Activated T-cell treated with anti-CD3 and anti-CD28 coated beads, Interleukin-2, amount 50 U/mL, for 72 hours (primary cell): ENCODE measurements at regions not wholly inside any gene's neighbourhood (a gene's known extent, or its start where the extent isn't known, plus 50 kb on each side); places are given as distances from the start of the nearest gene placed in this dataset.

Source experiments
- ATAC-seq, 2 donors: fragments of 150-1000 bp; cut with Tn5 transposase; replicated peaks in 1 of 2; 2 replicates each; pipeline ENCODE4 v1.10.0; 2021; ENCODE audit warnings: moderate library complexity in 2 of 2, mild to moderate bottlenecking in 1 of 2
- DNase-seq, 2 donors: peaks; one replicate each; pipeline ENCODE4 v3.0.0; 2021 to 2022; ENCODE audit warnings: mixed read lengths in 1 of 2
- H3K27ac Mint-ChIP-seq: one replicate; pipeline ENCODE4 v1.8.0; 2022; ENCODE audit warnings: mild to moderate bottlenecking, moderate library complexity, mixed read lengths
- H3K27me3 Mint-ChIP-seq: one replicate; pipeline ENCODE4 v1.8.0; 2022; ENCODE audit warnings: low read depth, mixed read lengths
- H3K36me3 Mint-ChIP-seq, 2 donors: one replicate each; pipeline ENCODE4 v1.8.0; 2022; ENCODE audit warnings: mixed read lengths in 2 of 2, mild to moderate bottlenecking in 1 of 2; ENCODE audit not compliant: insufficient read depth in 2 of 2
- H3K4me1 Mint-ChIP-seq: one replicate; pipeline ENCODE4 v1.8.0; 2022; ENCODE audit warnings: low read depth, mixed read lengths
- H3K4me3 Mint-ChIP-seq, 2 donors: one replicate each; pipeline ENCODE4 v1.8.0; 2022; ENCODE audit warnings: mild to moderate bottlenecking in 2 of 2, mixed read lengths in 2 of 2, moderate library complexity in 2 of 2
- H3K9me3 Mint-ChIP-seq, 2 donors: one replicate each; pipeline ENCODE4 v1.8.0; 2022; ENCODE audit warnings: mixed read lengths in 2 of 2

- no peak for DNase-seq
- H3K4me3 Mint-ChIP-seq, result no peak overlapping the region
- no peaks in the 10 kb centered on the region for H3K4me1 Mint-ChIP-seq
- no peaks in the 10 kb centered on the region for H3K27me3 Mint-ChIP-seq
- H3K27ac Mint-ChIP-seq, result no peak overlapping the region
- peaks cover 0 to 2% of the 10 kb centered on the region in 2 donors for H3K36me3 Mint-ChIP-seq
- no peak for ATAC-seq
- peaks cover 3 to 6% of the 10 kb centered on the region in 2 donors for H3K9me3 Mint-ChIP-seq
These were observed 290.5 kb upstream of the ZFP64 start for GRCh38 chr20:52482044-52482443.

DNA sequence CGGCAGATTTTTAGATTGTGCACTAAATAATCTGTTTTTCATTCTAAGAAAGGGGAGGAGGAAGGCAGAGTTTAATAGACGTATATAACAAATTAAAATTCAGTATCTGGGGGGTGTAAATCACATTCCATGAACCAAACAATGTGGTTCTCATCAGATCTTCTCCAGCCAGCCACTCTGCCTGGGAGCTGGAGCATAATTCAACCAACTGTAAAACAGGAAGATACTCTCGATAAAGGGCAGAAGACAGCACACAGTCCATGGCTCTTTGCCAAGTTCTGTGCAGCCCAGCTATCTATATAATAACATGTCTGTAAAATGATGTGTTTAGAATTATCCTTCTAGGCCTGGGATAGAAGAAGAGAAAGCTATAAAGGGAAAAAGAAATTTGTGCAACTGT is 289.9 kb upstream of the ZFP64 start:
- Mint-ChIP-seq H3K4me1 (no peaks in the 10 kb centered on the region), H3K9me3 (peaks cover 3 to 6% of the 10 kb centered on the region in 2 donors), H3K27me3 (no peaks in the 10 kb centered on the region), H3K4me3 (no peak overlapping the region), H3K36me3 (peaks cover 0 to 2% of the 10 kb centered on the region in 2 donors), H3K27ac (no peak overlapping the region)
- ATAC-seq, result no peak
- DNase-seq, result no peak

DNA sequence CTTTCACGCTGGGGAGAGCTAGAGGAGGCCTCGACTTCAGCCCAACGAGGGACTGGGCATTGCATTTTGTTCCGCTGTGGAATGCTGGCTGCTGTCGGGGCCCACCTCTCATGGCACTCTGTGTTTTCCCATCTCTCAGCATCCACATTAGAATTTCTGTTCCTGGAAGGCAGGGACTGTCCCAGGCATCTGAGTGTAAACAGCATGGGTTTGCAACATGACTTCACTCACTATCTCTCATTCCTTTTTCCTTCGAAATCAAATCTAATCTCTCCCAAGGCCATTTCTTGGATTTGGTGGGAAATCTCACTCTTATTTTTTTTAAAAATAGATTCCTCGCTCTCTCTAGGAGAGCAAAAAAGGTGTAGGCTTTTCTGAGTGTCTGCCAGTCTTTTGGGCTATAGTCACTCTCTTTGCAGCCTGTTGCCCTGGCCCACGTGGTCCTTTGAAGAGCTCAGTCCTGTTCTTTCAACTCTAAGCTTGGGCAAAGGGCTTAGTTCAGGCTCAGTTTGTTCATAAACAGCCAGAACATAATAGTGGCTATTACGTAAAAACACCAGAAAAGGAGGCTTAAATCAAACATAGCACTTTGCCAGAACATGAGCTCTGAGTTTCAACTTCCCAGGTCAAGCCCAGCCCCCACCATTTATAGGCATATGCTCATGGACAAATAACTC is 284.6 kb upstream of the ZFP64 start:
- Mint-ChIP-seq H3K27ac (no peak overlapping the region), H3K4me1 (no peaks in the 10 kb centered on the region), H3K27me3 (no peaks in the 10 kb centered on the region), H3K36me3 (peaks cover 0 to 2% of the 10 kb centered on the region in 2 donors), H3K4me3 (no peak overlapping the region), H3K9me3 (peaks cover 3% of the 10 kb centered on the region in 2 donors)
- ATAC-seq (no peak), DNase-seq (no peak)

DNA sequence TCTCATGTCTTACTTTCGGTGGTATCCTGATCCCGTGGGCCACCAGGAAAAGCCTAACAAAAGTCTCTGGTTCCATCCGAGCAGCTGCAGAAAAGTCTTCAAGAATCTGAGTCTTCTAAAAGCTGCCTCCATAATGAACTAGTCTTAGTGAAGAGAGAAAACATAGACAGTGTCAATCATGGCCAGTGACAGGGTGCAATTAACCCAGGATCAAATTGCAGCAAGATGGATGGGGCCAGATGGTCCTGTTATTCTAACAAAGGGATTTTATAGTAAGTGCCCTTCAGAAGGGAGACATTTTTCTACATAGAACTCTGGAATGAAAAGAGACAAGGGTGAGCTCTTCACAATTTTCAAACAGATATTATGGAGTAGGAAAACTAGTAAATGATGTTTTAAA is 281.6 kb upstream of the ZFP64 start:
- no peaks in the 10 kb centered on the region for H3K4me1 Mint-ChIP-seq
- H3K36me3 Mint-ChIP-seq, result peaks cover 0 to 2% of the 10 kb centered on the region in 2 donors
- ATAC-seq (no peak), DNase-seq (no peak)
- H3K4me3 Mint-ChIP-seq, result no peak overlapping the region
- no peaks in the 10 kb centered on the region for H3K27me3 Mint-ChIP-seq
- no peak overlapping the region for H3K27ac Mint-ChIP-seq
- peaks cover 0 to 1% of the 10 kb centered on the region in 2 donors for H3K9me3 Mint-ChIP-seq

DNA sequence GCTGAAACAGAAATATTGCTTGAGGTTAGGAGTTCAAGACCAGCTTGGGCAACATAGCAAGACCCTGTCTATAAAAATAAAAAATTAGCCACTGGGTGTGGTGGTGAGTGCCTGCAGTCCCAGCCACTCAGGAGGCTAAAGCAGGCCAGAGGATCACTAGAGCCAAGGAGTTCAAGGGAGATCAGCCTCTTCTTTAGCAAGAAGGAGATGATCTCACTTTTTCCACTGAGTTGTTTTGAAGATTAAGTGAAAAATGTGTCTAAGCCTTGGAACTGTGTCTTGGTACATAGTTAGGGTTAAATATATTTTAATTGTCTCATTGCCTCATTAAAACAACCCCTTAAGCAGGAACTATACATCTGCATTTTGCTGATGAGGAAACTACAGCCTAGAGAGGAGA is 279.0 kb upstream of the ZFP64 start:
- Mint-ChIP-seq H3K27ac (no peak overlapping the region), H3K4me1 (no peaks in the 10 kb centered on the region), H3K4me3 (no peak overlapping the region), H3K36me3 (peaks cover 0 to 2% of the 10 kb centered on the region in 2 donors), H3K27me3 (no peaks in the 10 kb centered on the region), H3K9me3 (peaks cover 0 to 1% of the 10 kb centered on the region in 2 donors)
- no peak for ATAC-seq
- DNase-seq, result no peak

DNA sequence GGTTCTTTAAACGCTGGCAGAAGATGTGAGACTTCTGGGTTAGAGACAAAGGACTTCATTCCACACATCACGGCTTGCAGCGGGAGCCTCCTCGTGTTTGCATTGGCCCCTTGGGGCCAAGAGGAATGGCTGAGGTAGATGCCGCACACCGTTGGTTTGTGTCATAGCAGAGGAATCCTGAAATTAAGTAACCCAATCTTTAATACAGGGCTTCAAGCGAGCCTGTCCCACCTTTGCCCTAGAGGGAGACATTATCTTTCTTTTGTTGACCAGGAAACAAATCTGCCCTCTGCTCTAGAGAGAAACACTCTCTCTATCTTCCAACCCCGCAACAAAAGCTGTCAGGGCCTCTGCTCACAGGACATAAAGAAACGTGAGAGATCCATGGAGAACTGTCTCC is 277.5 kb upstream of the ZFP64 start:
- no peak overlapping the region for H3K27ac Mint-ChIP-seq
- no peak for ATAC-seq

DNA sequence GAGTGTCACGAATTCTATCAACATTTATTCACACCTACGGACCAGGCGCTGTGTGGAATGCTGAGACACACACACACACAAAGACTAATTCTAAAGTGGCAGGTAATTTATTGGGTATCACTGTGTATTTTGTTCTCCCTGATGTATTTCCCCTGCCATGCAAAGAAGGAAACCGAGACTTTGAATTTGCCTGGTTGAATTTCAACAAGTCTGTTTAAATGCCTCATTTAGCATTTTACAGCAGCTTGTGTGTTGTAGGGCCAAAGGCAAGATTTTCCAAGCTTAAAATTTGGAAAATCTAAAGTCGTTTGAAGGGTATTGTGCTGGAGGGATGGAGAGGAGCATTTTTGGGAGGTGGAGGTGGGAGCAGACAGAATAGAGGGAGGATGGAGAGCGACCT is 274.4 kb upstream of the ZFP64 start:
- no peak overlapping the region for H3K4me3 Mint-ChIP-seq
- H3K27ac Mint-ChIP-seq, result no peak overlapping the region
- no peaks in the 10 kb centered on the region for H3K27me3 Mint-ChIP-seq
- no peaks in the 10 kb centered on the region for H3K36me3 Mint-ChIP-seq
- no peak for ATAC-seq
- H3K9me3 Mint-ChIP-seq, result peaks cover 0 to 1% of the 10 kb centered on the region in 2 donors
- H3K4me1 Mint-ChIP-seq, result no peaks in the 10 kb centered on the region
- DNase-seq, result no peak

More for the DNA sequence above, 277.5 kb upstream of the ZFP64 start:
- Mint-ChIP-seq H3K27me3 (no peaks in the 10 kb centered on the region), H3K4me1 (no peaks in the 10 kb centered on the region), H3K36me3 (peaks cover 0 to 2% of the 10 kb centered on the region in 2 donors), H3K9me3 (peaks cover 0 to 1% of the 10 kb centered on the region in 2 donors), H3K4me3 (no peak overlapping the region)
- DNase-seq, result no peak

- ATAC-seq, result no peak
- H3K9me3 Mint-ChIP-seq, result peaks cover 0 to 3% of the 10 kb centered on the region in 2 donors
- H3K36me3 Mint-ChIP-seq, result no peaks in the 10 kb centered on the region
- H3K27me3 Mint-ChIP-seq, result no peaks in the 10 kb centered on the region
- H3K4me3 Mint-ChIP-seq, result no peak overlapping the region
- H3K4me1 Mint-ChIP-seq, result no peaks in the 10 kb centered on the region
- no peak for DNase-seq
- no peak overlapping the region for H3K27ac Mint-ChIP-seq
These were observed 270.0 kb upstream of the ZFP64 start for GRCh38 chr20:52461582-52461981.

GRCh38 chr20:52459150-52459549 is 267.6 kb upstream of the ZFP64 start:
- Mint-ChIP-seq H3K36me3 (no peaks in the 10 kb centered on the region), H3K27ac (no peak overlapping the region)

GRCh38 chr20:52457826-52458225 is 266.2 kb upstream of the ZFP64 start:
- Mint-ChIP-seq H3K36me3 (no peaks in the 10 kb centered on the region), H3K4me3 (no peak overlapping the region), H3K27me3 (no peaks in the 10 kb centered on the region), H3K4me1 (no peaks in the 10 kb centered on the region), H3K27ac (no peak overlapping the region), H3K9me3 (peaks cover 0 to 3% of the 10 kb centered on the region in 2 donors)
- no peak for DNase-seq
- no peak for ATAC-seq

More at GRCh38 chr20:52459150-52459549, 267.6 kb upstream of the ZFP64 start:
- ATAC-seq, result no peak
- H3K4me3 Mint-ChIP-seq, result no peak overlapping the region
- no peaks in the 10 kb centered on the region for H3K4me1 Mint-ChIP-seq
- no peaks in the 10 kb centered on the region for H3K27me3 Mint-ChIP-seq
- peaks cover 0 to 3% of the 10 kb centered on the region in 2 donors for H3K9me3 Mint-ChIP-seq
- DNase-seq, result no peak

DNA sequence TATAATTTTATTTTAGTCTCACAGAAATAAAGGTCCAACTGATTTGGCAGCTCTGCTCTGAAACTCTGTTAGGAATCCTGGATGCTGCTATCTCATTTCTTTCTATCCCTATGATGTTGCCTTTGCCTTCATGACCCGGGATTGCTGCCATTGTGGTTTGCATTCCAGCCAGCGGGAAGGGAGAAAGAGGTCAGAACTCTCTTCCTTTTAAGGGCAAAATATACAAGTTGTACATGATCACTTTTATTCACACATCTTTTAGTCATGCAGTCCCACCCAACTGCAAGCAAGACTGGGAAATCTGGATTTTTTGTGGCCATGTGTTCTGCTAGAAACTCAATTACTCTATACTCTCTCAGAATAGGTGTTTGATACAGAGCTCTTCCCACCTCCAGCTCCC is 263.1 kb upstream of the ZFP64 start:
- DNase-seq, result no peak
- Mint-ChIP-seq H3K9me3 (peaks cover 0 to 1% of the 10 kb centered on the region in 2 donors), H3K27ac (no peak overlapping the region), H3K27me3 (no peaks in the 10 kb centered on the region), H3K4me1 (no peaks in the 10 kb centered on the region), H3K4me3 (no peak overlapping the region), H3K36me3 (no peaks in the 10 kb centered on the region)
- ATAC-seq, result no peak

DNA sequence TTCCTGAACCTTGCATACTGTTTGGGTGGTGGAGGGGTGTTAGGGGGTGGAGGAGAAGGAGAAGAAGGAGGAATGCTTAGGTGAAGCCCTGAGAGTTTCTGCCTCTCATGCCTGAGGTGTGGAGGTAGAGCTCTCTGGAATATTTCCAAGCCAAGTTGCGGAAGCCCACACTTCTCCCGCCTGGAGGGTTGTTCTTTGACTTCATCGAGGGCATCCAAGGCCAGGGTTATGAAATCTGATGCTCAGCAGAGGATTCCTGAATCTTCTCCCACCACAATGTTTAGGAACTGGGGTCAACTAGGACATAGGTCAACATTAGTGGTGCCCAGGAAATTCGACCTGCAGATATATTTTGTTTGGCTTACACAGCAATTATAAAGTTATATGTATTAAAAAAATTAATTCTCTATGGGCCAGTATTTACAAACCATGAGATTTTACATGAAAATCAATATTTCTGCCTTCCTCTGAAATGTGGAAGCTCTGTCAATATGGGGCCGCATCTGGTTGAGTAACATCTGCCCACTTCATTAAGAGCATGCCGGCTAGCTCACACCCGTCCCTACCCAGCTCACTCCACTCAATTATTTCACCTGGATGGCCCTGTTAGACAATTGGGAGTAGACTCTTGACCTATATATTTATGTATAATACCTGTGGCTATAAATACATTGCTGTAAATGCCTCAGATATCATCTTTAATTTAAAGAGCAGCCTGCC is 257.1 kb upstream of the ZFP64 start:
- ATAC-seq, result no peak
- Mint-ChIP-seq H3K36me3 (no peaks in the 10 kb centered on the region), H3K27ac (no peak overlapping the region), H3K4me1 (no peaks in the 10 kb centered on the region), H3K27me3 (no peaks in the 10 kb centered on the region), H3K4me3 (no peak overlapping the region), H3K9me3 (no peaks in the 10 kb centered on the region)
- DNase-seq, result no peak

DNA sequence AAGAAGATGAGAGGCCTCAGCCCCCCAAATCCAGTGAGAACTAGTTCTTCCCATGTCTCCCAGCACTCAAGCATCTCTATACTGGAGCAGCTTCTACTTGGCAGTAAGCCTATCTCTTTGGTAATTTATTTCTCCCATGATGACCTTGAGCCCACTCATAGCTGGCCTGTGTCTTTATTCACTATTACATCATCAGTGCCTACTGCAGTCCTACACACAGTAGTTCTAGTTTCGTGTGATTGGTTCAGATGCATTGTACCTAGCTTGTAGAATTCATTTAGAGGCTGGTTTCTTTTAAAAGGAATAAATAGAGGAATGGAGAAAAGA is 255.6 kb upstream of the ZFP64 start:
- Mint-ChIP-seq H3K36me3 (no peaks in the 10 kb centered on the region), H3K27ac (no peak overlapping the region), H3K4me3 (no peak overlapping the region), H3K9me3 (no peaks in the 10 kb centered on the region), H3K4me1 (no peaks in the 10 kb centered on the region), H3K27me3 (no peaks in the 10 kb centered on the region)
- DNase-seq (no peak), ATAC-seq (no peak)
